HG02885 (cell line): ENCODE measurements at regions not wholly inside any gene's neighbourhood (a gene's known extent, or its start where the extent isn't known, plus 50 kb on each side); places are given as distances from the start of the nearest gene placed in this dataset.
"Not testable (repeated sequence)": the region's sequence is repeated elsewhere in the genome, so short reads cannot be mapped to it uniquely, and the experiment has no call there.

Experiments used
- ATAC-seq: cut with Tn5 transposase; IDR thresholded peaks from one replicate; pipeline ENCODE4 v1.9.1; 2021; ENCODE audit warnings: mild to moderate bottlenecking; ENCODE audit not compliant: unreplicated experiment, poor library complexity

GRCh38 chr11:45414088-45414487 is 127.9 kb upstream of the SYT13 start:
- ATAC-seq: no peak

GRCh38 chr11:45413156-45413858 is 127.2 kb upstream of the SYT13 start:
- no peak for ATAC-seq

DNA sequence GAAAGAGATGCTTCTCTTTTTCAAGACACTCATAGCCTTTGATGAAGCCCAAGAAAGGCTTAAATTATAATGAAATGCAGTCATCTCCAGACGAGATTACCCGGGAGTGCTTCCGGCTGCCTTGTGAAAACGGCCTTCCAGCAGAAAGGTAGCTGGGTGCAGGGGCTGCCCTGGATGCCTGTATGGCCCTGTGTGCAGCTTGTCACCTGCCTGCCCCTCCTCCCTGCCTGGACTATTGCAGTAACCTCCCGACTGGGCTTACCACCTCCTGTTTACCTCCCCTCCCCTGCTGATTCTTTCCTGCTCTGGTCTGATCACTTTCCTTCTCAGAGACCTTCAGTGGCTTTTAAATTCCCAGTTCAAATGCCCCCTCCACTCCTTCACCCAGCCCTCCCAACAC is 126.4 kb upstream of the SYT13 start:
- ATAC-seq: no peak

DNA sequence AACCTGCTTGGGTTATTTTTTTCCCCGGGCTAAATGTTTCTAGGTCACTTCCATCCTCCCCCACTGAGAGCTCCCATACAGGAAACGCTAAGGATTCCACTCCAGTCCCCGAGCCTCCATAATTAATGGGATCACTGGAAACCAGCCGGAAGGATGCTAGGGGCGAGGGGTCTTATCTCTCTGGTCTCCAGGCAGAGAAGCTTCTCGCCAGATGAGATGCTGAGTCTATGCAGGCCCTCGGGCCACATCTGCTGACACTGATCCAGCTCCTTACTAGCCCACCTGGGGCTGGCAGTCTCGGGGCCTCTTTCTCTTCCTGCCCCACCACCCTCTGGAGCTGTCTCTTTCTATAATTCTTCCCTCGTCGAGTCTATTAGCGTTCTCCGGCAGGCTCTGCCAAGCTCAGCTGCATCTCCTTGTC is 125.9 kb upstream of the SYT13 start:
- no peak for ATAC-seq

GRCh38 chr11:45411228-45411946 is 125.2 kb upstream of the SYT13 start:
- ATAC-seq: no peak

DNA sequence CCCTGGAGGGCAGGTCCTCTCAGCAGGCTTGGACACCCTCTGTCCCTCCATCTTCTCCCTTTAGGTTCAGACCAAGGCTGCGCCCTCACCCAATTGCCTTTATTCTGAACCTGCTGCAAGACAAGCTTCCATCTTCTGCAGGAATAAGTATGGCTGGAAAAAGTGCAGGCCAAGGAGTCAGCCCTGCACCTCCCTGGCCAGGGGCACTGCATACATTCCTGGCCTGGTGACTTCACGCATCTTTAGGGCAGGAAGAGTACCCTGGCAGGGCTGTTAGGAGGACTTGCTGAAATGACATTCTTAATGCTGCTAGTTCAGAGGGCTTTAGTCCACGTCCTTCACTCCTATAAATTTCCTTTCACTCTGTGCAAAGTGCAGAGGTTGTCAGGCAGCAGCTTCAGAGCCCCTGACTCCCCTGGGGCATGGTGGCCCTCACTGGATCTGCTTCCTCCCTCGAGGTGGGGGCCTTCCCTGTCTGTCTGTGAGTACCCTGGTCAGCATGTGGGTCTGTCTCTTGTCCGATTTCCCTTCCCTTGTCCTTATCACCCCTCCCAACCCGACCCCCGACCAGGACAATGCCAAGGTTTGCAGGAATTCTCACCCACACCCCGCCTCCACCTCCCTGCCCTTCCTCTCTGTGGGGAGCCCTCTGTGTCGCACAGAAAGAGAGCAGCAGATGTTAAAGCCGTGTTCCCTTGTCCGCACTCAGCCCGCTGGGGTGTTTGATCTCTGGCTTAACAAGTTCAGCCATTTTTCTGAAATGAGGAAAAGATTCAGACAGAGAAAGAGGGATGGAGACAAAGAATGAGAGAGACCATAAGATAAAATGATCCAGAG is 124.5 kb upstream of the SYT13 start:
- ATAC-seq: no peak

DNA sequence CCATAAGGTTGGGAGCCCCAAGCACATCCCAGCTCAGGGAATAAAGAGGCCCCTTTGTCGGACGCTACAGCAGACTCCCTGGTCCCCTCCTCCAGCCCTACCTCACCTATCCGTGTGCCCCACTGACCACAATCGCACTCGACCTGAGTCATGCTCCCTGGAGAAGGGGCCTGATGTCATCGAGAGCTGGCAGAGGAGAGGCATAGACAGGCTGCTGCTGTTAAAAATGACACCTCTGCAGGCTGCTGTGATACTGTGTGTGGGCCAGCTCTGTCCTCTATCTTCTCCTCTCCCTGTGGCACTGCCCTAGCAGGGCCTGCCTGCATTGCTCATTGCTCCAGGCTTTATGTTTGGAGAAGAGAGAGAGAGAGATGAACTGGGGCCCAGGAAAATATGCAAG is 123.4 kb upstream of the SYT13 start:
- no peak for ATAC-seq

DNA sequence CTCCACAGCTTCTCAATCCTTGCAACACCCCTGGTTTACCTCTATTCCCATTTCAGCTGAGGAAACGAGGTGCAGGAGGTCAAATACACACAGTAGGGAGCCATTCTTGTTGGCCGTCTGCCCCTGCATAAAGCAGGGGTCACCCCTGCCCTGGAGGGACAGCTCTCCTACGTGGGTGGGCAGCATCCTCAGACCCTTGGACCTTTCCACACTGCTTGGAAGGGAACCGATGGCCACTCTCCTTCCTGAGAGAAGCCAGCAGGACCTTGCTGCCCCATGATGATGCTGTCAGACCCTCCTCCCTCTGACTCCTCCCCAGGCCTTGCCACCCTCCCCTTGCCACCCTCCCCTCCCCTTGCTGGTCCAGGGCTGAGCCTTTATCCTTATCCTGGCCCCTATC is 121.1 kb upstream of the SYT13 start:
- ATAC-seq: no peak

GRCh38 chr11:45405916-45406670 is 120.0 kb upstream of the SYT13 start:
- ATAC-seq: no peak

GRCh38 chr11:45403521-45403920 is 117.4 kb upstream of the SYT13 start:
- not testable (repeated sequence) for ATAC-seq

GRCh38 chr11:45402049-45402630 is 116.0 kb upstream of the SYT13 start:
- no peak for ATAC-seq

DNA sequence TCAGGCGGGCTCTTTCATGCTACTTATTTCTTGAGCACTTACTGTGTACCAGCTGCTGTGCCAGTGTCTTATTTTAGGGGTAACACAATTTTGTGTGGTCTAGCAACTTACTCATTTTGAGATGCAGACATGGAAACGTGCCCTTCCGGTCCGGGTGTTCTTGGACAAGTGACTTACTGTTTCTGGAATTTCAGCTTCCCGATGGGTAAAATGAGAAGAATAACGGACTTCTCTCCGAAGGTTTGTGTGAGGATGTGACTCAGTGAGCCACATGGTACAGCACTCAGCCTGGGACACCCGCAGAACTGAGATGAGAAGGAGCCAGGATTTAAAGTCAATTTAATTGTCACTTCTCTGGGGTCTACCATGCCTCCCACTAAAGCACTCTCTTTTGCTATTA is 114.5 kb upstream of the SYT13 start:
- ATAC-seq: no peak

GRCh38 chr11:45399166-45399565 is 113.0 kb upstream of the SYT13 start:
- ATAC-seq: no peak

DNA sequence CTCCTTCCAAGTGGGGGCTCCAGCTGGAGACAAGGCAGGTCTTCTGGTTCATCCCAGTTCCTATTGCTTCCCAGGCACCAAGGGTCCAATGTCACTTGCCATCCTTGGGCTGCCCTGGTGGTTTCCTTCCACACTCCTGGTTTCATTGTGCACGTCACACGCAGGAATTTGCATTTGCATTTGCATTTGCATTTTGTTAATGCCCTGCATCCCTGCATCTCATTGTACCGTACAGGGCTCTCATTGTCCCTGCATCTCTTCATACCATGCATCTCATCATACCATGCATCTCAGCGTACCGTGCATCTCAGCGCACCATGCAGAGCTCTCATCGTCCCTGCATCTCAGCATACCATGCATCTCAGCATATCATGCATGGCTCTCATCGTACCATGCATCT is 112.2 kb upstream of the SYT13 start:
- no peak for ATAC-seq

DNA sequence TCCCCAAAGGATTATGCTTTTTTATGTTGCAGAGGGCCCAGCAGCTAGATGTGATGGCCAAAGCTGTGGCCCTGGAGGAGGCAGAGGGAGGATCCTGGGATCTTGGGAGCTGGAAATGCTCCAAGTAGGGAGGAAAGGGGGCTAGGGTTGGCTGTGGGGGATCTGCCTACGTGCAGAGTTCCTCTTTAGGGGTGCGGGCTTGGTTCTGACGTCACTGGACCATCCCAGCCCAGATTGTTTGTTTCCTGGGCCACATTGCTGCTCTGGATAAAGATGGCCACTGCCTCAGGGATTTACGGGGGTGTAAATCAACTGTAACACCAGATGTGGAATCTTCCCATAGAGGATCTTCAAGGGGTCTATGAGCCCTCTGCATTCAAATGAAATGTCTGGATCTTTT is 110.3 kb upstream of the SYT13 start:
- no peak for ATAC-seq

DNA sequence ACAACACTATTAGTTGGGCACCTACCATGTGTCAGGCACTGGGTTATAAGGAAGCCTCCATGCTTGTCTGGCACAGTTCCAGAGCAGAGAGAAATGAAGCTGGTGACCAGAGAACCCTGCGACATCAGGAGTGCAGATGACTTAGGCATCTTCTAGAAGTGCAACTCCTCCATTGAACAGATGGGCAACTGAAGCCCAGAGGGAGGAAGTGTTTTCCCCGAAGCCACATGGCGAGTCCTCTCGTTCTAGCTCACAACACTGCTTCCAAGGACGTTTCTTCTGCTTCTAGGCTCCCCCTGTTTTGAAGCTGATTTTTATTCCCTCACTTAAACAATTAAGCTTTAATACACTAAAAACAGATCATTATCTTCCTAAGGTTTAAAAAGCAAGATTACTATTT is 109.8 kb upstream of the SYT13 start:
- no peak for ATAC-seq

DNA sequence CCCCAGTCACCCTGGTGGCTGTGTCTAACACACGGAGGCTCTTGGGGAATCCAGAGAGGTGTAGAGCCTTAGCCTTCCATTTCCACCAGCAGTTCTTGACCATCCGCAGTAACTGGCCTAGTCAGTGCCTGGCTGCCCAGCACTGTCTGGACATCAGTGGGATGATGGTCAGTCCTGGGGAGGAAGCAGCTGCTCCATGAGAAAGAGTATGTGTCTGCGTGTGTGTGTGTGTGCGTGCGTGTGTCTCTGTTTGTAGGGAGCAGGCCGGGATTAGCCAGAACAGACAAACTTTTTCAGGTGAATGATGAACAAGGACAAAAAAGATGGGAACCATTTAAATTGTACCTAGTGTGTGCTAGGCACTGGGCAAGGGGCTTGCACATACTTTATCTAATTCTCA is 109.3 kb upstream of the SYT13 start:
- ATAC-seq: no peak

DNA sequence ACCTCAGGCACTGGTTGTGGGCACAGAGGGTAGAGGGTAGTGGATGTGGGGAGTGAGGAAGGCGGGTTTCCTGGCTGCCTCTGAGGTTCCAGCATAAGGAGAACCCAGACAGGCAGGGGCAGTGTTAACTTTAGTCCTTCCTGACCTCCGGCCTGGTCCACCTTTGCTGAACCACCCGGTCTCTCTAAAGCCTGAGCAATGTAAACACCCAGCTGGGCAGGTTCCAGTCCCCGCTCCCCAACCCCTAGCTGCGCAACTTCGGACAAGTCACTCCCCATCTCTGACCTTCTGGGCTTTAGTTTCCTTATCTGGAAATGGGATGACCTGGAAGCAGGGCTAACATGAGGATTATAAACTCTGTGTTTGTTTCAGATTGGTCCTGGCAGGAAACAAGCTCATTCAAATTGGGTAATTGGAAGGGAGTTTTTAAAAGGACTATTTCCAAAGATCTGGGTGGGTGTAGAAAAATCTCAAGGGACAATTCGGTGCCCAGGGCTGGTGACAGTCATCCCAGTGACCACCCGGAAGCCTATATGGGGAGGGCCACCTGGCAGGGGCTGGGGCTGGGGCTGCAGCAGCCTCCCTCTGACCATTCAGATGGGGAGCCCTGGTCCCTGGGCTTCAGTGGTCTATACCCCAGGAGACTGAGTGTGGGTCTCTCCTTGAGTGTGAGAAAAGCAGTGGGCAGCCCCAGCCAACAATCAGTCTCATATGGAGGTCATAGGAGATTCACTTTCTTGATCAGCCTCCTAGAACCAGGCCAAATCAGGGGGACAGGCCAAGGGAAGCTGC is 108.3 kb upstream of the SYT13 start:
- no peak for ATAC-seq

GRCh38 chr11:45393826-45394225 is 107.7 kb upstream of the SYT13 start:
- no peak for ATAC-seq
